ENCODE measurements at regions not wholly inside any gene's neighbourhood (a gene's known extent, or its start where the extent isn't known, plus 50 kb on each side); places are given as distances from the start of the nearest gene placed in this dataset.

DNA sequence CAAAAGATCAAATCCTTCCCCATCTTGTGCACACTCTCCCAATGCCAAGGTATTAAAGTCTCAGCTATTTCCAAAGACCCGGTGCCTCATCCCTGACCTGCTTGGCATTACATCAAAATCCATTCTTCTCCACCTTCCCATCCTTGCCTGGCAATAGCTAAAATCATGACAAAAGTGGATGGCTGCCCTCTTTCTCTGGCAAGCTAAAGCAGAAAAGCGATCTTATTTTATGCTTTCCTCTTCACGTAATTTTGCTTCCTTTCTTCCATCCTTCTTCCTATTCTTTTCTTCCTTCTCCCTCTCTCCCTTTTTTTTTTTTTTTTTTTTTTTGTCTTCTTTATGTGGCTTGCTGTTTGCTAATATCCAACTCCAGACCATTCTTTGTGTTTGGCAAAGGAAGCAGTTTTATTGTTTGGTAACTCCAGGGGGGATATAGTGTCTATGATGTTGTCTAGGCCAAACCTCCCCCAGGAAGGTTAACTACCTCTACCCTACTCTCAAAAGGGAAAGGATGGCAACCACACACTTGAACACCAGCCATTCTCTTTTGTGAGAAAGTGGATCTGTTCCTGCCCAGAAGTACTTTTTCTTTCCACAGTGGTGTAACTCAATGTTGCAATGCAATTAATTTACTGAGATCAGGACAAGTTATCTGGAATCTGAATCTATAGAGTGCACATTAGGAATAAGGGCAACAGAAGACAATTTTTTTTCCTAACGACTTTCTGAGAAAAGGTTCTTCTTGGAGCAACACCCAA lies 120.9 kb upstream of the TMEM161B start:
- Histone ChIP-seq H3K27me3 (replicated peaks; ENCODE audit: insufficient read depth, low read length) (no peaks in the 10 kb centered on the region), H3K9ac (ENCODE audit: low read length) (no peak overlapping the region), H2AFZ (ENCODE audit: low read length) (no peak overlapping the region), H3K79me2 (ENCODE audit: low read length) (no peaks in the 10 kb centered on the region), H3F3A (ENCODE audit: insufficient read depth, low read length) (no peaks in the 10 kb centered on the region), H3K9me3 (replicated peaks; ENCODE audit: insufficient read depth, low read length) (no peaks in the 10 kb centered on the region), H3K36me3 (replicated peaks; ENCODE audit: insufficient read depth, low read length) (no peaks in the 10 kb centered on the region), H4K20me1 (ENCODE audit: insufficient read depth, low read length) (no peaks in the 10 kb centered on the region), H3K4me3 (ENCODE audit: low read length) (no peak overlapping the region), H3K4me2 (ENCODE audit: low read depth, low read length) (no peak overlapping the region), H3K9me2 (replicated peaks; ENCODE audit: insufficient read depth, low read length) (no peaks in the 10 kb centered on the region), H3K4me1 (ENCODE audit: low read length) (no peaks in the 10 kb centered on the region), H3K27ac (ENCODE audit: low read length) (no peak overlapping the region)
- DNase-seq, result no peak
- no peak for TF ChIP-seq EZH2 (optimal IDR thresholded peaks at IDR 0.05; ENCODE audit: low read depth, low read length)
- no peak for TF ChIP-seq EZH2phosphoT487 (IDR thresholded peaks at IDR 0.05; ENCODE audit: low read length)
- TF ChIP-seq, protein P1, sequence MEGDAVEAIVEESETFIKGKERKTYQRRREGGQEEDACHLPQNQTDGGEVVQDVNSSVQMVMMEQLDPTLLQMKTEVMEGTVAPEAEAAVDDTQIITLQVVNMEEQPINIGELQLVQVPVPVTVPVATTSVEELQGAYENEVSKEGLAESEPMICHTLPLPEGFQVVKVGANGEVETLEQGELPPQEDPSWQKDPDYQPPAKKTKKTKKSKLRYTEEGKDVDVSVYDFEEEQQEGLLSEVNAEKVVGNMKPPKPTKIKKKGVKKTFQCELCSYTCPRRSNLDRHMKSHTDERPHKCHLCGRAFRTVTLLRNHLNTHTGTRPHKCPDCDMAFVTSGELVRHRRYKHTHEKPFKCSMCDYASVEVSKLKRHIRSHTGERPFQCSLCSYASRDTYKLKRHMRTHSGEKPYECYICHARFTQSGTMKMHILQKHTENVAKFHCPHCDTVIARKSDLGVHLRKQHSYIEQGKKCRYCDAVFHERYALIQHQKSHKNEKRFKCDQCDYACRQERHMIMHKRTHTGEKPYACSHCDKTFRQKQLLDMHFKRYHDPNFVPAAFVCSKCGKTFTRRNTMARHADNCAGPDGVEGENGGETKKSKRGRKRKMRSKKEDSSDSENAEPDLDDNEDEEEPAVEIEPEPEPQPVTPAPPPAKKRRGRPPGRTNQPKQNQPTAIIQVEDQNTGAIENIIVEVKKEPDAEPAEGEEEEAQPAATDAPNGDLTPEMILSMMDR (IDR thresholded peaks at IDR 0.05; ENCODE audit: low read length), result no peak

- Histone ChIP-seq H3K79me2 (ENCODE audit: low read length) (no peaks in the 10 kb centered on the region), H3K4me2 (ENCODE audit: low read depth, low read length) (no peak overlapping the region), H3K4me1 (ENCODE audit: low read length) (no peaks in the 10 kb centered on the region), H3F3A (ENCODE audit: insufficient read depth, low read length) (no peaks in the 10 kb centered on the region), H3K36me3 (replicated peaks; ENCODE audit: insufficient read depth, low read length) (no peaks in the 10 kb centered on the region), H3K27ac (ENCODE audit: low read length) (no peak overlapping the region), H3K4me3 (ENCODE audit: low read length) (no peak overlapping the region), H2AFZ (ENCODE audit: low read length) (no peak overlapping the region), H4K20me1 (ENCODE audit: insufficient read depth, low read length) (no peaks in the 10 kb centered on the region), H3K9me2 (replicated peaks; ENCODE audit: insufficient read depth, low read length) (no peaks in the 10 kb centered on the region), H3K9me3 (replicated peaks; ENCODE audit: insufficient read depth, low read length) (no peaks in the 10 kb centered on the region), H3K27me3 (replicated peaks; ENCODE audit: insufficient read depth, low read length) (no peaks in the 10 kb centered on the region), H3K9ac (ENCODE audit: low read length) (no peak overlapping the region)
- no peak for TF ChIP-seq EZH2 (optimal IDR thresholded peaks at IDR 0.05; ENCODE audit: low read depth, low read length)
- no peak for TF ChIP-seq EZH2phosphoT487 (IDR thresholded peaks at IDR 0.05; ENCODE audit: low read length)
- TF ChIP-seq, protein P1 (IDR thresholded peaks at IDR 0.05; ENCODE audit: low read length), result no peak
- DNase-seq, result no peak
These were observed 120.1 kb upstream of the TMEM161B start for GRCh38 chr5:88388476-88389337.

GRCh38 chr5:88384886-88385285 lies 116.2 kb upstream of the TMEM161B start:
- H2AFZ ChIP-seq (ENCODE audit: low read length), result no peak overlapping the region
- no peaks in the 10 kb centered on the region for H3F3A ChIP-seq (ENCODE audit: insufficient read depth, low read length)
- H3K9me3 ChIP-seq (replicated peaks; ENCODE audit: insufficient read depth, low read length), result no peaks in the 10 kb centered on the region
- H3K27me3 ChIP-seq (replicated peaks; ENCODE audit: insufficient read depth, low read length), result no peaks in the 10 kb centered on the region
- no peaks in the 10 kb centered on the region for H4K20me1 ChIP-seq (ENCODE audit: insufficient read depth, low read length)
- no peak overlapping the region for H3K4me2 ChIP-seq (ENCODE audit: low read depth, low read length)
- no peak for DNase-seq
- no peak for TF ChIP-seq EZH2 (optimal IDR thresholded peaks at IDR 0.05; ENCODE audit: low read depth, low read length)
- H3K79me2 ChIP-seq (ENCODE audit: low read length), result no peaks in the 10 kb centered on the region
- no peak overlapping the region for H3K4me3 ChIP-seq (ENCODE audit: low read length)
- H3K27ac ChIP-seq (ENCODE audit: low read length), result no peak overlapping the region
- H3K36me3 ChIP-seq (replicated peaks; ENCODE audit: insufficient read depth, low read length), result no peaks in the 10 kb centered on the region
- H3K9me2 ChIP-seq (replicated peaks; ENCODE audit: insufficient read depth, low read length), result no peaks in the 10 kb centered on the region
- no peak overlapping the region for H3K9ac ChIP-seq (ENCODE audit: low read length)
- H3K4me1 ChIP-seq (ENCODE audit: low read length), result no peaks in the 10 kb centered on the region

All from MM.1S (cell line).